ENCODE measurements at regions not wholly inside any gene's neighbourhood (a gene's known extent, or its start where the extent isn't known, plus 50 kb on each side); places are given as distances from the start of the nearest gene placed in this dataset.

- FAIRE-seq = no peak
Observed at GRCh38 chr16:60337671-60338070, 1603.6 kb upstream of the GOT2 start.

GRCh38 chr16:60331168-60331567 lies 1597.1 kb upstream of the GOT2 start:
- no peak for FAIRE-seq

- no peak for FAIRE-seq
Observed at GRCh38 chr16:60329108-60329507, 1595.0 kb upstream of the GOT2 start.

- no peak for FAIRE-seq
Observed at GRCh38 chr16:60328152-60328551, 1594.0 kb upstream of the GOT2 start.

- FAIRE-seq = no peak
Observed at GRCh38 chr16:60318486-60318885, 1584.4 kb upstream of the GOT2 start.

- no peak for FAIRE-seq
Observed at GRCh38 chr16:60310846-60311445, 1576.8 kb upstream of the GOT2 start.

- no peak for FAIRE-seq
Observed at GRCh38 chr16:60304720-60305119, 1570.6 kb upstream of the GOT2 start.

- FAIRE-seq = no peak
Observed at GRCh38 chr16:60304066-60304465, 1570.0 kb upstream of the GOT2 start.

- no peak for FAIRE-seq
Observed at GRCh38 chr16:60302676-60303075, 1568.6 kb upstream of the GOT2 start.

GRCh38 chr16:60302261-60302660 lies 1568.1 kb upstream of the GOT2 start:
- FAIRE-seq = no peak

GRCh38 chr16:60299241-60299776 lies 1565.2 kb upstream of the GOT2 start:
- FAIRE-seq = no peak

GRCh38 chr16:60295451-60295850 lies 1561.3 kb upstream of the GOT2 start:
- FAIRE-seq = no peak

- FAIRE-seq = no peak
Observed at GRCh38 chr16:60285794-60286193, 1551.7 kb upstream of the GOT2 start.

- no peak for FAIRE-seq
Observed at GRCh38 chr16:60279061-60279665, 1545.0 kb upstream of the GOT2 start.

- no peak for FAIRE-seq
Observed at GRCh38 chr16:60274431-60275019, 1540.4 kb upstream of the GOT2 start.

GRCh38 chr16:60271781-60272180 lies 1537.7 kb upstream of the GOT2 start:
- FAIRE-seq = no peak

- FAIRE-seq = no peak
Observed at GRCh38 chr16:60271025-60271771, 1537.1 kb upstream of the GOT2 start.

- no peak for FAIRE-seq
Observed at GRCh38 chr16:60261425-60261824, 1527.3 kb upstream of the GOT2 start.

- FAIRE-seq = no peak
Observed at GRCh38 chr16:60259956-60260355, 1525.8 kb upstream of the GOT2 start.

- FAIRE-seq = no peak
Observed at GRCh38 chr16:60246086-60246485, 1512.0 kb upstream of the GOT2 start.

GRCh38 chr16:60241671-60242070 lies 1507.6 kb upstream of the GOT2 start:
- FAIRE-seq = no peak

- no peak for FAIRE-seq
Observed at GRCh38 chr16:60230666-60231065, 1496.5 kb upstream of the GOT2 start.

GRCh38 chr16:60225541-60225940 lies 1491.4 kb upstream of the GOT2 start:
- FAIRE-seq = no peak

- FAIRE-seq = no peak
Observed at GRCh38 chr16:60217787-60218186, 1483.7 kb upstream of the GOT2 start.
